HUDEP-2 (cell line): ENCODE measurements at regions not wholly inside any gene's neighbourhood (a gene's known extent, or its start where the extent isn't known, plus 50 kb on each side); places are given as distances from the start of the nearest gene placed in this dataset.

ENCODE experiments used
- DNase-seq, 76 experiments: peaks; one replicate each; lab custom pipeline; 2025; ENCODE audit not compliant: unreplicated experiment in 76 of 76; lab: John Stamatoyannopoulos, UW

GRCh38 chr9:16193066-16193465 lies 640.2 kb downstream of the CCDC171 start:
- no peak for DNase-seq

GRCh38 chr9:16196206-16196605 lies 643.4 kb downstream of the CCDC171 start:
- DNase-seq: no peak

- no peak for DNase-seq
Observed at GRCh38 chr9:16197578-16198370, 644.9 kb downstream of the CCDC171 start.

- DNase-seq: no peak
Observed at GRCh38 chr9:16198996-16199395, 646.2 kb downstream of the CCDC171 start.

- DNase-seq: no peak
Observed at GRCh38 chr9:16202221-16202620, 649.4 kb downstream of the CCDC171 start.

GRCh38 chr9:16202914-16203728 lies 650.3 kb downstream of the CCDC171 start:
- no peak for DNase-seq

GRCh38 chr9:16203729-16204573 lies 651.1 kb downstream of the CCDC171 start:
- DNase-seq: no peak

GRCh38 chr9:16205455-16205854 lies 652.6 kb downstream of the CCDC171 start:
- DNase-seq: no peak

- DNase-seq: no peak
Observed at GRCh38 chr9:16206518-16206917, 653.7 kb downstream of the CCDC171 start.

- DNase-seq: no peak
Observed at GRCh38 chr9:16207161-16207560, 654.3 kb downstream of the CCDC171 start.

GRCh38 chr9:16210440-16210839 lies 657.6 kb downstream of the CCDC171 start:
- DNase-seq: no peak

- no peak for DNase-seq
Observed at GRCh38 chr9:16211946-16212345, 658.5 kb downstream of the BNC2 start.

- DNase-seq: no peak
Observed at GRCh38 chr9:16213781-16214515, 656.5 kb downstream of the BNC2 start.

GRCh38 chr9:16214677-16215352 lies 655.7 kb downstream of the BNC2 start:
- DNase-seq: no peak

GRCh38 chr9:16215353-16215680 lies 655.2 kb downstream of the BNC2 start:
- DNase-seq: no peak

- no peak for DNase-seq
Observed at GRCh38 chr9:16217943-16218701, 652.3 kb downstream of the BNC2 start.

- DNase-seq: no peak
Observed at GRCh38 chr9:16221366-16221765, 649.1 kb downstream of the BNC2 start.

- no peak for DNase-seq
Observed at GRCh38 chr9:16221822-16222547, 648.5 kb downstream of the BNC2 start.
